HEK293 (cell line): ENCODE measurements at regions not wholly inside any gene's neighbourhood (a gene's known extent, or its start where the extent isn't known, plus 50 kb on each side); places are given as distances from the start of the nearest gene placed in this dataset.

Source experiments
- CTCF ChIA-PET: fragments of 350-600 bp; formaldehyde crosslinking; extraction: SDS; loops from one replicate; lab custom pipeline; 2021; ENCODE audit warnings: antibody characterized with exemption; lab: Yijun Ruan, JAX
- POLR2A ChIA-PET: fragments of 300-600 bp; formaldehyde crosslinking; extraction: SDS; loops from one replicate; lab custom pipeline; 2020; ENCODE audit warnings: antibody characterized with exemption, inconsistent platforms; lab: Yijun Ruan, JAX
- H3K27ac ChIP-seq: fragments of 200-500 bp; sonication (Bioruptor generic); 2 replicates; pipeline ENCODE4 v1.5.1; 2014; ENCODE audit warnings: low read depth, low read length, control low read depth, inconsistent platforms; ENCODE audit errors: extremely low read depth
- H3K36me3 ChIP-seq, 2 experiments: fragments of 200-500 bp in 1 of 2; sonication (Bioruptor generic) in 1 of 2; 1 replicate in 1 of 2; 2 replicates in 1 of 2; pipeline ENCODE4 v1.5.1; 2014 to 2017; ENCODE audit warnings: inconsistent platforms in 2 of 2, low read length in 2 of 2; ENCODE audit not compliant: control insufficient read depth in 2 of 2, insufficient read depth in 1 of 2
- H3K4me1 ChIP-seq: fragments of 200-500 bp; sonication (Bioruptor generic); 2 replicates; pipeline ENCODE4 v1.5.1; 2014; ENCODE audit warnings: mild to moderate bottlenecking, low read length, inconsistent platforms; ENCODE audit not compliant: control insufficient read depth, insufficient read depth
- H3K4me3 ChIP-seq: 2 replicates; pipeline ENCODE4 v1.5.1; 2011; ENCODE audit warnings: low read depth, mild to moderate bottlenecking, control low read depth, low read length, moderate library complexity
- H3K9me3 ChIP-seq: fragments of 200-500 bp; sonication (Bioruptor generic); 2 replicates; pipeline ENCODE4 v1.5.1; 2014; ENCODE audit warnings: low read depth, low read length, inconsistent platforms; ENCODE audit not compliant: control insufficient read depth, insufficient read depth
- FEZF1 ChIP-seq: fragments of 450-650 bp; formaldehyde crosslinking; IDR thresholded peaks from 2 replicates; pipeline ENCODE4 v1.5.1; 2016; ENCODE audit warnings: missing biosample characterization, missing genetic modification characterization
- MYNN ChIP-seq: fragments of 450-650 bp; formaldehyde crosslinking; IDR thresholded peaks from 2 replicates; pipeline ENCODE4 v1.5.1; 2016; ENCODE audit warnings: missing biosample characterization, missing genetic modification characterization, borderline replicate concordance
- OVOL3 ChIP-seq: fragments of 450-650 bp; formaldehyde crosslinking; IDR thresholded peaks from 2 replicates; pipeline ENCODE4 v1.5.1; 2016; ENCODE audit warnings: missing biosample characterization, missing genetic modification characterization
- REPIN1 ChIP-seq: fragments of 450-650 bp; formaldehyde crosslinking; IDR thresholded peaks from 2 replicates; pipeline ENCODE4 v1.5.1; 2017; ENCODE audit warnings: missing biosample characterization, missing genetic modification characterization, low read depth
- SCRT1 ChIP-seq: fragments of 450-650 bp; formaldehyde crosslinking; IDR thresholded peaks from 2 replicates; pipeline ENCODE4 v1.5.1; 2016; ENCODE audit warnings: missing biosample characterization, missing genetic modification characterization, borderline replicate concordance
- ZBTB17 ChIP-seq: fragments of 450-650 bp; formaldehyde crosslinking; IDR thresholded peaks from 2 replicates; pipeline ENCODE4 v1.5.1; 2016; ENCODE audit warnings: missing biosample characterization, missing genetic modification characterization
- ZFHX2 ChIP-seq: fragments of 450-650 bp; formaldehyde crosslinking; conservative IDR thresholded peaks from 2 replicates; pipeline ENCODE4 v1.5.1; 2016; ENCODE audit warnings: missing biosample characterization, missing genetic modification characterization
- ZNF132 ChIP-seq: fragments of 450-650 bp; formaldehyde crosslinking; IDR thresholded peaks from 2 replicates; pipeline ENCODE4 v1.5.1; 2017; ENCODE audit warnings: missing biosample characterization, missing genetic modification characterization, borderline replicate concordance
- ZNF146 ChIP-seq: fragments of 450-650 bp; formaldehyde crosslinking; IDR thresholded peaks from 2 replicates; pipeline ENCODE4 v1.5.1; 2016; ENCODE audit warnings: missing biosample characterization, missing genetic modification characterization
- ZNF302 ChIP-seq: fragments of 450-650 bp; formaldehyde crosslinking; IDR thresholded peaks from 2 replicates; pipeline ENCODE4 v1.5.1; 2016; ENCODE audit warnings: missing biosample characterization, missing genetic modification characterization, low read depth
- ZNF311 ChIP-seq: fragments of 450-650 bp; formaldehyde crosslinking; IDR thresholded peaks from 2 replicates; pipeline ENCODE4 v1.5.1; 2017; ENCODE audit warnings: missing biosample characterization, missing genetic modification characterization, borderline replicate concordance
- ZNF335 ChIP-seq: fragments of 450-650 bp; formaldehyde crosslinking; conservative IDR thresholded peaks from 2 replicates; pipeline ENCODE4 v1.5.1; 2016; ENCODE audit warnings: missing biosample characterization, missing genetic modification characterization
- ZNF341 ChIP-seq: fragments of 450-650 bp; formaldehyde crosslinking; IDR thresholded peaks from 2 replicates; pipeline ENCODE4; 2016; ENCODE audit warnings: low read depth, missing biosample characterization, missing genetic modification characterization
- ZNF416 ChIP-seq: fragments of 450-650 bp; formaldehyde crosslinking; IDR thresholded peaks from 2 replicates; pipeline ENCODE4 v1.5.1; 2016; ENCODE audit warnings: missing biosample characterization, missing genetic modification characterization
- ZNF561 ChIP-seq: fragments of 450-650 bp; IDR thresholded peaks from 2 replicates; pipeline ENCODE4 v1.5.1; 2018; ENCODE audit warnings: missing biosample characterization, missing genetic modification characterization, borderline replicate concordance
- ZNF585B ChIP-seq: fragments of 450-650 bp; formaldehyde crosslinking; IDR thresholded peaks from 2 replicates; pipeline ENCODE4 v1.5.1; 2016; ENCODE audit warnings: missing biosample characterization, missing genetic modification characterization
- ZNF600 ChIP-seq: fragments of 450-650 bp; formaldehyde crosslinking; IDR thresholded peaks from 2 replicates; pipeline ENCODE4 v1.5.1; 2016; ENCODE audit warnings: missing biosample characterization, missing genetic modification characterization
- ZNF623 ChIP-seq: fragments of 450-650 bp; formaldehyde crosslinking; IDR thresholded peaks from 2 replicates; pipeline ENCODE4 v1.5.1; 2016; ENCODE audit warnings: missing biosample characterization, missing genetic modification characterization
- ZNF701 ChIP-seq: fragments of 450-650 bp; formaldehyde crosslinking; IDR thresholded peaks from 2 replicates; pipeline ENCODE4 v1.5.1; 2016; ENCODE audit warnings: missing biosample characterization, missing genetic modification characterization
- ZNF768 ChIP-seq: fragments of 450-650 bp; formaldehyde crosslinking; IDR thresholded peaks from 2 replicates; pipeline ENCODE4 v1.5.1; 2018; ENCODE audit warnings: missing biosample characterization, mild to moderate bottlenecking, missing genetic modification characterization
- ZNF791 ChIP-seq: fragments of 450-650 bp; formaldehyde crosslinking; IDR thresholded peaks from 2 replicates; pipeline ENCODE4 v1.5.1; 2016; ENCODE audit warnings: missing biosample characterization, missing genetic modification characterization
- TF ChIP-seq, protein P1 (sequence below): fragments of 450-650 bp; formaldehyde crosslinking; IDR thresholded peaks from 2 replicates; pipeline ENCODE4 v1.5.1; 2017; ENCODE audit warnings: missing biosample characterization, missing genetic modification characterization
- TF ChIP-seq, protein P2 (sequence below): fragments of 450-650 bp; formaldehyde crosslinking; IDR thresholded peaks from 2 replicates; pipeline ENCODE4 v1.5.1; 2016; ENCODE audit warnings: missing biosample characterization, missing genetic modification characterization
- TF ChIP-seq, protein P3 (sequence below): fragments of 450-650 bp; formaldehyde crosslinking; IDR thresholded peaks from 2 replicates; pipeline ENCODE4 v1.5.1; 2017; ENCODE audit warnings: missing biosample characterization, missing genetic modification characterization
- TF ChIP-seq, protein P4 (sequence below): fragments of 450-650 bp; formaldehyde crosslinking; IDR thresholded peaks from 2 replicates; pipeline ENCODE4 v1.5.1; 2016; ENCODE audit warnings: missing biosample characterization, missing genetic modification characterization
- TF ChIP-seq, protein P5 (sequence below): fragments of 450-650 bp; formaldehyde crosslinking; optimal IDR thresholded peaks from 2 replicates; pipeline ENCODE3; 2016; ENCODE audit warnings: missing biosample characterization, mild to moderate bottlenecking, missing genetic modification characterization

DNA sequence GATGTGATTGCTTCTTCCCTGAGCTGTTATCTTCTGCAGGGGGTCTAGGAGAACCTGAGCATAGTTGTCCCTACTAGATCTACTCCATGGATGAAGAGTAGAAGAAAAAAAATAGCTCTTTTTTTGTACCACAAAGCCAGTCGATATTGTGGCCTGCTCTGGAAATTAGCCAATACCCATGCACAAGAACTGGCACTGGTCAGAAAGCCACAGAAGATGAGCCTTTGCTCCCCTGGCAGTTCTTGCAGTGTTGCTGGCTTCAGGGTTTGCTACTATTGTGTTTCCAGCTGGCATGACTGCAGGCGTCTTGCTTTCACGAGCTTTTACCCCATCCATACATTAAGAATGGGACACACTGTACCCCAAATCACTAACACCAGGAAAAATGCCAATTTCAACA lies 547.7 kb upstream of the KLF12 start:
- TF ChIP-seq ZBTB17 (tag by site-specific recombination): no peak
- TF ChIP-seq ZNF623 (tag by site-specific recombination): no peak
- no peak for TF ChIP-seq ZNF146 (tag by site-specific recombination)
- TF ChIP-seq, protein P1, sequence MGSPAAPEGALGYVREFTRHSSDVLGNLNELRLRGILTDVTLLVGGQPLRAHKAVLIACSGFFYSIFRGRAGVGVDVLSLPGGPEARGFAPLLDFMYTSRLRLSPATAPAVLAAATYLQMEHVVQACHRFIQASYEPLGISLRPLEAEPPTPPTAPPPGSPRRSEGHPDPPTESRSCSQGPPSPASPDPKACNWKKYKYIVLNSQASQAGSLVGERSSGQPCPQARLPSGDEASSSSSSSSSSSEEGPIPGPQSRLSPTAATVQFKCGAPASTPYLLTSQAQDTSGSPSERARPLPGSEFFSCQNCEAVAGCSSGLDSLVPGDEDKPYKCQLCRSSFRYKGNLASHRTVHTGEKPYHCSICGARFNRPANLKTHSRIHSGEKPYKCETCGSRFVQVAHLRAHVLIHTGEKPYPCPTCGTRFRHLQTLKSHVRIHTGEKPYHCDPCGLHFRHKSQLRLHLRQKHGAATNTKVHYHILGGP: no peak
- no peak for TF ChIP-seq ZNF791
- no peak for TF ChIP-seq REPIN1
- no peak for TF ChIP-seq SCRT1 (tag by site-specific recombination)
- TF ChIP-seq ZNF311 (tag by site-specific recombination): no peak
- TF ChIP-seq ZNF600 (tag by site-specific recombination): no peak
- no peak for TF ChIP-seq ZNF302
- TF ChIP-seq, protein P2, sequence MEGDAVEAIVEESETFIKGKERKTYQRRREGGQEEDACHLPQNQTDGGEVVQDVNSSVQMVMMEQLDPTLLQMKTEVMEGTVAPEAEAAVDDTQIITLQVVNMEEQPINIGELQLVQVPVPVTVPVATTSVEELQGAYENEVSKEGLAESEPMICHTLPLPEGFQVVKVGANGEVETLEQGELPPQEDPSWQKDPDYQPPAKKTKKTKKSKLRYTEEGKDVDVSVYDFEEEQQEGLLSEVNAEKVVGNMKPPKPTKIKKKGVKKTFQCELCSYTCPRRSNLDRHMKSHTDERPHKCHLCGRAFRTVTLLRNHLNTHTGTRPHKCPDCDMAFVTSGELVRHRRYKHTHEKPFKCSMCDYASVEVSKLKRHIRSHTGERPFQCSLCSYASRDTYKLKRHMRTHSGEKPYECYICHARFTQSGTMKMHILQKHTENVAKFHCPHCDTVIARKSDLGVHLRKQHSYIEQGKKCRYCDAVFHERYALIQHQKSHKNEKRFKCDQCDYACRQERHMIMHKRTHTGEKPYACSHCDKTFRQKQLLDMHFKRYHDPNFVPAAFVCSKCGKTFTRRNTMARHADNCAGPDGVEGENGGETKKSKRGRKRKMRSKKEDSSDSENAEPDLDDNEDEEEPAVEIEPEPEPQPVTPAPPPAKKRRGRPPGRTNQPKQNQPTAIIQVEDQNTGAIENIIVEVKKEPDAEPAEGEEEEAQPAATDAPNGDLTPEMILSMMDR (tag by site-specific recombination): no peak
- TF ChIP-seq ZNF416 (tag by site-specific recombination): no peak
- no peak for TF ChIP-seq FEZF1
- TF ChIP-seq, all 188 proteins: peak for 0
- POLR2A ChIA-PET: no interaction called here
- no peak overlapping the region for H3K27ac ChIP-seq
- H3K9me3 ChIP-seq: no peaks in the 10 kb centered on the region
- no peaks in the 10 kb centered on the region for H3K4me1 ChIP-seq
- CTCF ChIA-PET: no interaction called here
- H3K36me3 ChIP-seq: no peaks in the 10 kb centered on the region
- no peak overlapping the region for H3K4me3 ChIP-seq

DNA sequence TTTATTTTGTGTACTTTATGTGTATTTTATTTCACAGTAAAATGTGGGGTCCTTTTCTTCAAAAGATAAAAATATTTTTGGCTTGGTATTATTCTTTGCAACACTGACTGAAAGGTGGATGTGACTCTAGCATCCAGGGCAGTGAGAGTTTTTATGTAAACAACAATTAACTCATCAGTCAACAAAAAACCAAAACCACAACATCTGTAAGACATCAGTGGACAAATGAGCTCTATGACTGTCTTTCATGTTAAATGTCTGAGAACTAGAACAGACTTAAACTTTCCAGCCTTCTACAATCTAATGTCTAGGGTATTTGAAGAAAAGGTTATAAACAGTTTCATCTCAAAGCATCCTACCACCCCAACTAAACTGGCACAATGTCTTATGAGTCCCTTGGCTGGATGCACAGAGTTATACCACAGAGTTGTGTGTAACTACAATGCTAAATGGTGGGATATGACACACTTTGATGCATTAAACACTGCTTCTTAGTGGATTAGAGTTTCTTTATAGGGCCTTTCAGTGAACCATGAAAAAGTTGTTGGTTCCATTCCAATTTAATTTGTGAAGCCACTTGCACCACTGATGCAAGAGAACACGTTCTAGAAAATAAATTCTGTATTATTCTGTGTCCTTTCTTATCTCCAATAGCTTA lies 544.2 kb upstream of the KLF12 start:
- no peak overlapping the region for H3K27ac ChIP-seq
- H3K36me3 ChIP-seq: no peaks in the 10 kb centered on the region
- H3K4me1 ChIP-seq: no peaks in the 10 kb centered on the region
- CTCF ChIA-PET: no interaction called here
- no peak overlapping the region for H3K4me3 ChIP-seq
- POLR2A ChIA-PET: no interaction called here
- TF ChIP-seq, protein P3, sequence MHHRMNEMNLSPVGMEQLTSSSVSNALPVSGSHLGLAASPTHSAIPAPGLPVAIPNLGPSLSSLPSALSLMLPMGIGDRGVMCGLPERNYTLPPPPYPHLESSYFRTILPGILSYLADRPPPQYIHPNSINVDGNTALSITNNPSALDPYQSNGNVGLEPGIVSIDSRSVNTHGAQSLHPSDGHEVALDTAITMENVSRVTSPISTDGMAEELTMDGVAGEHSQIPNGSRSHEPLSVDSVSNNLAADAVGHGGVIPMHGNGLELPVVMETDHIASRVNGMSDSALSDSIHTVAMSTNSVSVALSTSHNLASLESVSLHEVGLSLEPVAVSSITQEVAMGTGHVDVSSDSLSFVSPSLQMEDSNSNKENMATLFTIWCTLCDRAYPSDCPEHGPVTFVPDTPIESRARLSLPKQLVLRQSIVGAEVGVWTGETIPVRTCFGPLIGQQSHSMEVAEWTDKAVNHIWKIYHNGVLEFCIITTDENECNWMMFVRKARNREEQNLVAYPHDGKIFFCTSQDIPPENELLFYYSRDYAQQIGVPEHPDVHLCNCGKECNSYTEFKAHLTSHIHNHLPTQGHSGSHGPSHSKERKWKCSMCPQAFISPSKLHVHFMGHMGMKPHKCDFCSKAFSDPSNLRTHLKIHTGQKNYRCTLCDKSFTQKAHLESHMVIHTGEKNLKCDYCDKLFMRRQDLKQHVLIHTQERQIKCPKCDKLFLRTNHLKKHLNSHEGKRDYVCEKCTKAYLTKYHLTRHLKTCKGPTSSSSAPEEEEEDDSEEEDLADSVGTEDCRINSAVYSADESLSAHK (tag by site-specific recombination): no peak
- TF ChIP-seq ZFHX2 (tag by site-specific recombination): no peak
- TF ChIP-seq ZNF132 (tag by site-specific recombination): no peak
- TF ChIP-seq ZNF585B (tag by site-specific recombination): no peak
- TF ChIP-seq ZNF768: no peak
- H3K9me3 ChIP-seq: no peaks in the 10 kb centered on the region

DNA sequence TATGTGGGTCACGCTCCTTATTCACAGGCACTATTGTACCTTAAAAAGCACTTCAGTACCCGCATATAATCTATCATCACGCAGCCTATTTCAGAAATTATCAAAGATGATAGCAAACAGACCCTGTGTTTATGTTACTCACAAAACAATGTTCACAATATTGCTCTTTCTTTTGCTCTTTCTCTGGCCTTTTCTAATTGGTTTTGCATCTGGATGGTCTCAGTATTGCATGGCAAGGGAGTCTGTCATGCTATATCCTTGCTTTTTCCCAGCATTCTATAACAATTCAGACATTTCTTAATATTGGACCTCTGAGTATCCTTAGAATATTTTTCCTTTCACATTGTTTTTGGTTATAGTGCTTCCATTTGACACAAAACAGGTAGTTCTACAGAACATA lies 541.8 kb upstream of the KLF12 start:
- Histone ChIP-seq H3K4me3 (no peak overlapping the region), H3K27ac (no peak overlapping the region), H3K4me1 (no peaks in the 10 kb centered on the region), H3K36me3 (no peaks in the 10 kb centered on the region), H3K9me3 (no peaks in the 10 kb centered on the region)
- ChIA-PET CTCF (no interaction called here), POLR2A (no interaction called here)
- TF ChIP-seq MYNN (tag by site-specific recombination) (no peak), ZNF341 (tag by site-specific recombination) (no peak), ZNF561 (tag by site-specific recombination) (no peak), ZNF701 (no peak), ZNF335 (no peak), OVOL3 (tag by site-specific recombination) (no peak), ZNF132 (tag by site-specific recombination) (no peak)
- TF ChIP-seq, protein P4, sequence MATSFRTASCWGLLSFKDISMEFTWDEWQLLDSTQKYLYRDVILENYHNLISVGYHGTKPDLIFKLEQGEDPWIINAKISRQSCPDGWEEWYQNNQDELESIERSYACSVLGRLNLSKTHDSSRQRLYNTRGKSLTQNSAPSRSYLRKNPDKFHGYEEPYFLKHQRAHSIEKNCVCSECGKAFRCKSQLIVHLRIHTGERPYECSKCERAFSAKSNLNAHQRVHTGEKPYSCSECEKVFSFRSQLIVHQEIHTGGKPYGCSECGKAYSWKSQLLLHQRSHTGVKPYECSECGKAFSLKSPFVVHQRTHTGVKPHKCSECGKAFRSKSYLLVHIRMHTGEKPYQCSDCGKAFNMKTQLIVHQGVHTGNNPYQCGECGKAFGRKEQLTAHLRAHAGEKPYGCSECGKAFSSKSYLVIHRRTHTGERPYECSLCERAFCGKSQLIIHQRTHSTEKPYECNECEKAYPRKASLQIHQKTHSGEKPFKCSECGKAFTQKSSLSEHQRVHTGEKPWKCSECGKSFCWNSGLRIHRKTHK (tag by site-specific recombination): no peak
- TF ChIP-seq, protein P5, sequence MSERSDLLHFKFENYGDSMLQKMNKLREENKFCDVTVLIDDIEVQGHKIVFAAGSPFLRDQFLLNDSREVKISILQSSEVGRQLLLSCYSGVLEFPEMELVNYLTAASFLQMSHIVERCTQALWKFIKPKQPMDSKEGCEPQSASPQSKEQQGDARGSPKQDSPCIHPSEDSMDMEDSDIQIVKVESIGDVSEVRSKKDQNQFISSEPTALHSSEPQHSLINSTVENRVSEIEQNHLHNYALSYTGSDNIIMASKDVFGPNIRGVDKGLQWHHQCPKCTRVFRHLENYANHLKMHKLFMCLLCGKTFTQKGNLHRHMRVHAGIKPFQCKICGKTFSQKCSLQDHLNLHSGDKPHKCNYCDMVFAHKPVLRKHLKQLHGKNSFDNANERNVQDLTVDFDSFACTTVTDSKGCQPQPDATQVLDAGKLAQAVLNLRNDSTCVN (tag by site-specific recombination): no peak
